Body of pancreas (tissue), 4 donors: ENCODE measurements at regions not wholly inside any gene's neighbourhood (a gene's known extent, or its start where the extent isn't known, plus 50 kb on each side); places are given as distances from the start of the nearest gene placed in this dataset.

Experiments used
- ATAC-seq: fragments of 150-250 bp; one replicate; pipeline ENCODE4 v1.9.1; 2016
- DNase-seq, 4 donors: peaks; one replicate each; pipeline ENCODE4 v3.0.0-alpha.2; 2019
- H3K27ac ChIP-seq, 4 donors: fragments of 200-600 bp; sonication (generic); 1 replicate in 3 of 4; 2 replicates in 1 of 4; pipeline versions ENCODE4 v1.5.1 to v1.6.1; 2016 to 2019; ENCODE audit warnings: mild to moderate bottlenecking in 1 of 4, mixed read lengths in 1 of 4, moderate library complexity in 1 of 4
- H3K27me3 ChIP-seq, 2 donors: fragments of 200-600 bp; sonication (generic); one replicate each; pipeline ENCODE4 v1.6.0; 2016; ENCODE audit warnings: mild to moderate bottlenecking in 1 of 2
- H3K36me3 ChIP-seq, 2 donors: fragments of 200-600 bp; sonication (generic); replicated peaks in 1 of 2; 2 replicates each; pipeline ENCODE4 v1.5.1; 2016; ENCODE audit warnings: low read depth in 2 of 2; ENCODE audit not compliant: insufficient read depth in 1 of 2
- H3K4me1 ChIP-seq: fragments of 200-600 bp; sonication (generic); one replicate; pipeline ENCODE4 v1.6.0; 2016
- H3K4me3 ChIP-seq, 2 donors: fragments of 200-600 bp; sonication (generic); 1 replicate in 1 of 2; 2 replicates in 1 of 2; pipeline ENCODE4 v1.5.1; 2016 to 2019
- H3K9me3 ChIP-seq, 3 donors: fragments of 200-600 bp; sonication (generic); 1 replicate in 2 of 3; 2 replicates in 1 of 3; pipeline ENCODE4 v1.5.1; 2016
- CTCF ChIP-seq, 7 experiments: fragments of 450-650 bp in 4 of 7; fragments of 200-600 bp in 3 of 7; sonication (generic) in 3 of 7; IDR thresholded peaks; one replicate each; pipeline ENCODE4 v1.5.1; 2016 to 2019; ENCODE audit warnings: antibody characterized with exemption in 7 of 7
- POLR2A ChIP-seq, 3 donors: fragments of 450-650 bp; IDR thresholded peaks; one replicate each; pipeline ENCODE4 v1.6.1; 2016; ENCODE audit warnings: antibody characterized with exemption in 3 of 3, mild to moderate bottlenecking in 2 of 3
- WGBS, 2 donors: methylation state at CpG; one replicate each; pipeline ENCODE4 v1.1.5; 2017; 5-methylcytosine and 5-hydroxymethylcytosine counted together
- intact Hi-C: fragments of 100-400 bp; cut with DNase I; formaldehyde crosslinking; loops from one replicate; pipeline ENCODE4 v1.15.1; 2023

GRCh38 chr18:10088734-10089133, 174.9 kb downstream of the VAPA start:
- 83 to 96% methylated on average over 3 of the region's 3 CpGs for WGBS, 2 donors
- Histone ChIP-seq H3K27ac (no peak overlapping the region), H3K4me3 (no peak overlapping the region), H3K36me3 (no peaks in the 10 kb centered on the region), H3K27me3 (no peaks in the 10 kb centered on the region), H3K4me1 (peaks cover 6% of the 10 kb centered on the region), H3K9me3 (no peaks in the 10 kb centered on the region)
- TF ChIP-seq POLR2A (IDR thresholded peaks at IDR 0.05) (no peak), CTCF (IDR thresholded peaks at IDR 0.05) (no peak)
- no peak for ATAC-seq
- DNase-seq, result no peak
- intact Hi-C loops, result no loop called here

GRCh38 chr18:10089881-10090280, 176.1 kb downstream of the VAPA start:
- ATAC-seq, result no peak
- intact Hi-C loops, result no loop called here

GRCh38 chr18:10090668-10091067, 176.9 kb downstream of the VAPA start:
- Histone ChIP-seq H3K4me3 (no peak overlapping the region), H3K36me3 (no peaks in the 10 kb centered on the region), H3K27me3 (no peaks in the 10 kb centered on the region), H3K9me3 (no peaks in the 10 kb centered on the region), H3K4me1 (peaks cover 6% of the 10 kb centered on the region), H3K27ac (no peak overlapping the region)
- ATAC-seq (no peak), DNase-seq (no peak)
- no peak for TF ChIP-seq CTCF (IDR thresholded peaks at IDR 0.05)
- no peak for TF ChIP-seq POLR2A (IDR thresholded peaks at IDR 0.05)
- WGBS, 2 donors, result 78 to 80% methylated on average over 4 of the region's 4 CpGs
- intact Hi-C loops, result no loop called here

More at GRCh38 chr18:10089881-10090280, 176.1 kb downstream of the VAPA start:
- H3K4me1 ChIP-seq, result peaks cover 6% of the 10 kb centered on the region
- no peak overlapping the region for H3K27ac ChIP-seq
- DNase-seq, result no peak
- no peaks in the 10 kb centered on the region for H3K36me3 ChIP-seq
- H3K4me3 ChIP-seq, result no peak overlapping the region
- TF ChIP-seq POLR2A (IDR thresholded peaks at IDR 0.05), result no peak
- TF ChIP-seq CTCF (IDR thresholded peaks at IDR 0.05), result no peak
- 48 to 53% methylated on average over 4 of the region's 4 CpGs for WGBS, 2 donors
- no peaks in the 10 kb centered on the region for H3K9me3 ChIP-seq
- H3K27me3 ChIP-seq, result no peaks in the 10 kb centered on the region

GRCh38 chr18:10093445-10093844, 179.6 kb downstream of the VAPA start:
- no peak overlapping the region for H3K27ac ChIP-seq
- H3K4me1 ChIP-seq, result no peaks in the 10 kb centered on the region
- H3K4me3 ChIP-seq, result no peak overlapping the region
- no peak for ATAC-seq
- 89 to 93% methylated on average over 10 of the region's 10 CpGs for WGBS, 2 donors
- H3K36me3 ChIP-seq, result no peaks in the 10 kb centered on the region
- no peaks in the 10 kb centered on the region for H3K9me3 ChIP-seq
- no peak for DNase-seq
- no peaks in the 10 kb centered on the region for H3K27me3 ChIP-seq
- intact Hi-C loops, result no loop called here
- TF ChIP-seq POLR2A (IDR thresholded peaks at IDR 0.05) (no peak), CTCF (IDR thresholded peaks at IDR 0.05) (no peak)

- Histone ChIP-seq H3K9me3 (no peaks in the 10 kb centered on the region), H3K4me1 (no peaks in the 10 kb centered on the region), H3K27me3 (no peaks in the 10 kb centered on the region), H3K4me3 (no peak overlapping the region), H3K27ac (no peak overlapping the region), H3K36me3 (no peaks in the 10 kb centered on the region)
- intact Hi-C loops, result no loop called here
- DNase-seq, result no peak
- ATAC-seq, result no peak
- TF ChIP-seq CTCF (IDR thresholded peaks at IDR 0.05), result no peak
- TF ChIP-seq POLR2A (IDR thresholded peaks at IDR 0.05), result no peak
- WGBS, 2 donors, result 48 to 53% methylated on average over 1 of the region's 1 CpG
Observed at GRCh38 chr18:10094154-10094553, 180.3 kb downstream of the VAPA start.
